ENCODE measurements at regions not wholly inside any gene's neighbourhood (a gene's known extent, or its start where the extent isn't known, plus 50 kb on each side); places are given as distances from the start of the nearest gene placed in this dataset.
"Not testable (repeated sequence)": the region's sequence is repeated elsewhere in the genome, so short reads cannot be mapped to it uniquely, and the experiment has no call there.

DNA sequence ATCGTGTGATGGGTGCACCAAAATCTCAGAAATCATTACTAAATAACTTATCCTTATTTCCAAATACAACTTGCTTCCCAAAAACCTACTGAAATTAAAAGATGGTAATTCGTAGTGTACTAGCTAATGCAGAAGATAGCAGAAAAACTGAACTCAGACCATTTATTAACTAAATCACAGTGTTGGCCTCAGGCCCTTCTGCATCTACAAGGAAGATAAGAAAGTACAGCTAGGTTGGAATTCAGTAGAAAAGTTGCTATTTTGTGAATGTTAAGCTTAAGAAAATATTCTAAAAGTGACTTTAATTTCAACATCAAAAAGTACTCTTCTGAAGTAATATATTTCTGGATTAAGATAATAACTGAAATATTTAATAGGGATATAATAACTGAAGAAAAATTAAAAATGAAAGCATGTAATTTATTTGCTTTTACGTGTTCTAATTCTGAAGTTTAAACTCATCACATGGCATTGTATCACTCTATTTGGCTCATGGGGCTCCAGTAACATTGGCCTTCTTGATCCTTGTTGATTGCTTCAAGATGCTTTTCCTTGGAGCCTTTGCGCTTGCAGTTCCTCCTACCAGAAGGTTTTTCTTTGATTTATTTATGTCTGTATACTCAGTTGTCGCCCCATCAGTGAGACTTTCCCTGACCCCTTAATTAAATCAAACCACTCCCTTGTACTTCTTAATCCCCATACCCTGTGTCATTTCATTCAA, 847.9 kb upstream of the ANO3 start:
- intact Hi-C loops (cut with DNase I): no loop called here
- DNase-seq (ENCODE audit: low spot score): no peak

DNA sequence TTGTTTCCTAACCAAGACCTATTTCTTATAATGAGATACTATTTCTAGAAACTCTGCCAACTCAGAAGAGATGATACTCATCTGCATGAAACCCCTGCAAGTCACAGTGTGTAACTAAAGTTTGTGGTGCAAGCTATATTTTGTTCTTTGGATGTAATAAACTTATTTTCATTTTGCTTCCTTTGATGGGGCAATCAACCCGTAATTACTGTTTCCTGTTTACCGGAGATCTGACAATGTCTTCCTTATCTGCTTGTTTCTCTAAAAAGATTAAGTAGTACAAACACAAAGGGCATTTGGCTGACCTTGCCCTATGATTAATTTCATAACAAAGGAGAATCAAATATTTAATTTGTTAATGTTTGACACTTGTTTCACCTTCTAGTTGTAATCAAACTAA, 846.6 kb upstream of the ANO3 start:
- intact Hi-C loops (cut with DNase I): no loop called here
- DNase-seq (ENCODE audit: low spot score): no peak

DNA sequence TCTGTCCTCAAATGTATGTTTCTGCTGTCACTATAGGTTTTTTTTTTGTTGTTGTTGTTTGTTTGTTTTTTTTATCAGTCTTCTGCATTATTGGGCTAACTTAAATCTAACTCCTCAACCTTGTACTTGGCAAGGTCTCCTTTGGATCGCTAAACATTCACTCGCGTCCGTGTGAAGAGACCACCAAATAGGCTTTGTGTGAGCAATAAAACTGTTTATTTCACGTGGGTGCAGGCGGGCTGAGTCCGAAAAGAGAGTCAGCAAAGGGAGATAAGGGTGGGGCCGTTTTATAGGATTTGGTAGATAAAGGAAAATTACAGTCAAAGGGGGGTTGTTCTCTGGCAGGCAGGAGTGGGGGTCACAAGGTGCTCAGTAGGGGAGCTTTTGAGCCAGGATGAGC, 845.6 kb upstream of the ANO3 start:
- intact Hi-C loops (cut with DNase I); DNase-seq (ENCODE audit: low spot score): not testable (repeated sequence)

DNA sequence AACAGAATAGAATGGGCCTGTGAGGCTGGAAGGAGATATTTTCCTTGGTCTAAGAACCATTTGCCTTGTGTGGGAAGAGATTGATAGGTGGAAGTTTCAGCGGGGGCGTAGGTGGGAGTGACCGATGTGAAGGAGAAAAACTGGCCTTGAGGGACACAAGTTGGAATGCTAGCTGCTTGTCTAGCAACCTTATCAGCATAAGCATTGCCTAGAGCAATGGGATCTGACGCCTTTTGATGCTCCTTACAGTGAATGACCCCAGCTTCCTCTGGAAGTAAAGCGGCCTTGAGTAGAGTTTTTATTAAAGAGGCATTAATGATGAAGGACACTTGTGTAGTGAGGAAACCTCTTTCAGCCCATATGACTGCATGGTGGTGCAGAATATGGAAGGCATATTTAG, 843.8 kb upstream of the ANO3 start:
- DNase-seq (ENCODE audit: low spot score); intact Hi-C loops (cut with DNase I): not testable (repeated sequence)

DNA sequence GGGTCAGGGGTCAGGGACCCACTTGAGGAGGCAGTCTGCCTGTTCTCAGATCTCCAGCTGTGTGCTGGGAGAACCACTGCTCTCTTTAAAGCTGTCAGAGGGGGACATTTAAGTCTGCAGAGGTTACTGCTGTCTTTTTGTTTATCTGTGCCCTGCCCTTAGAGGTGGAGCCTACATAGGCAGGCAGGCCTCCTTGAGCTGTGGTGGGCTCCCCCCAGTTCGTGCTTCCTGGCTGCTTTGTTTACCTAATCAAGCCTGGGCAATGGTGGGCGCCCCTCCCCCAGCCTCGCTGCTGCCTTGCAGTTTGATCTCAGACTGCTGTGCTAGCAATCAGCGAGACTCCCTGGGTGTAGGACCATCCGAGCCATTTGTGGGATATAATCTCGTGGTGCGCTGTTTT, 830.5 kb upstream of the ANO3 start:
- DNase-seq (ENCODE audit: low spot score); intact Hi-C loops (cut with DNase I): not testable (repeated sequence)

DNA sequence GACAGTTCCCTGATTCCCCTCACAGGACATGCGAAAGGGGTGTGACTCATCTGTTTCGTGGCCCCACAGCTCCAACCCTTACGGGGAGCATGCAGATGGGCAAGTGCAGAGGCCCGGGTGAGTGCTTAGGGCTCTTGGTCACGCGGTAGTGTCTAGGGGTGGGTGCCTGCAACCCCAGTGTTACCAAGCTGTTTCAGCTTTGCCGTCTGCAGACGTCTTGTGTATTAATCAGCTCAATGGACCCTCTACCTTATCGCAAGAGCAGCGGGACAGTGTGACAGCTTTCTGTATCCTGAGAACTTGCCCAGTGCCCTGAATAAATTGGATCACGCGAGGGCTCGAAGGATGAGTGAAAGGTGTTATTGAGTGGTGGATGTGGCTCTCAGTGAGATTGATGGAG, 816.4 kb upstream of the ANO3 start:
- no peak for DNase-seq (ENCODE audit: low spot score)
- intact Hi-C loops (cut with DNase I): no loop called here

DNA sequence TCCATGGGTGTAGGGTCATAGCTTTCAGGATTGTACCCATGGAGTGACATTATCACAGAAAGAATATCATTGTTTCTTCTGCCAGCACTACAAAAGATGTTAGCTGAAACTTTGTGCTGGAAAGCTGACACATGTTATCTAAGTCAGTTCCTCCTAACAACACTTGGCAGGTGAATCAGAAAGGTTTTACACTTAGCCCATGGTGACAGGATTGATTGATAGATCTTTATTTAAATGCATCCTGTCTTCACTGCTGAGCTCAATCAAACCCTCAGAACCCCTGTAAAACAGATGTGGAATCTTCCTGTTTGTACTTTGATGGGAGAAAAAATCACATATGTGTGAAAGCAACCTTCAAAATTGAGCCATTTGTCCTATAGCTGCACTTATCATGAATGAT, 811.5 kb upstream of the ANO3 start:
- no peak for DNase-seq (ENCODE audit: low spot score)
- intact Hi-C loops (cut with DNase I): no loop called here

DNA sequence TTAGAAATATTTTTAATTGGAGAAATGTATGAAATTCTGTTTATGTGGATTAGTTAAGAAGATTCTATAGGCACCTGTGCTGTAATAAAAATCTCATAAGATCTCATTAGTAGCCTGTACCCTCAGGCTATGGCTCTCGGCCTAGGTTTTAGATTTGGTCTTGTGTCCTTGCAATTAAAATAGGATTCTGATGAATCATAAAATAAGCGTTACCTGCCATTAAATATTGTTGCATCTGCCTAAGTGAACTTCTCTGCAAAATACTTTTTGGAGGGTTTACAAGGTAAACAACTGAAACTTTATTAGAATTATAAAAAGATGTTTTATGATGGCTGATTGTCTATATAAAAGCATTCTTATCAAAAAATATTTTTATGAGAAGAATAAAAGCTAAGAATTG, 804.1 kb upstream of the ANO3 start:
- DNase-seq (ENCODE audit: low spot score): no peak
- intact Hi-C loops (cut with DNase I): no loop called here

DNA sequence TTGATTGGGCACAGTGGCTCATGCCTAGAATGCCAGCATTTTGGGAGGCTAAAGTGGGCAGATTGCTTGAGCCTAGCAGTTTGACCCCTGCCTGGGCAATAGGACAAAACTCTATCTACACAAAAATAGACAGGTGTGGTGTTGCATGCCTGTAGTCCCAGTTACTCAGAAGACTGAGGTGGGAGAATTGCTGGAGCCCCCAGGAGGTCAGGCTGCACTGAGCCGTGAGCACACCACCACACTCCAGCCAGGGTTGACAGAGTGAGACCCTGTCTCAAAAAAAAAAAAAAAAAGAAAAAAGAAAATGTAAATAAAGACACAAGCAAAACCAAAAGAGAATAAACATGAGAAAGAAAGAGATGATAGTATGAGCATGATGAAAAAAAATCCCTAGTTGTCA, 802.4 kb upstream of the ANO3 start:
- intact Hi-C loops (cut with DNase I): no loop called here
- no peak for DNase-seq (ENCODE audit: low spot score)

DNA sequence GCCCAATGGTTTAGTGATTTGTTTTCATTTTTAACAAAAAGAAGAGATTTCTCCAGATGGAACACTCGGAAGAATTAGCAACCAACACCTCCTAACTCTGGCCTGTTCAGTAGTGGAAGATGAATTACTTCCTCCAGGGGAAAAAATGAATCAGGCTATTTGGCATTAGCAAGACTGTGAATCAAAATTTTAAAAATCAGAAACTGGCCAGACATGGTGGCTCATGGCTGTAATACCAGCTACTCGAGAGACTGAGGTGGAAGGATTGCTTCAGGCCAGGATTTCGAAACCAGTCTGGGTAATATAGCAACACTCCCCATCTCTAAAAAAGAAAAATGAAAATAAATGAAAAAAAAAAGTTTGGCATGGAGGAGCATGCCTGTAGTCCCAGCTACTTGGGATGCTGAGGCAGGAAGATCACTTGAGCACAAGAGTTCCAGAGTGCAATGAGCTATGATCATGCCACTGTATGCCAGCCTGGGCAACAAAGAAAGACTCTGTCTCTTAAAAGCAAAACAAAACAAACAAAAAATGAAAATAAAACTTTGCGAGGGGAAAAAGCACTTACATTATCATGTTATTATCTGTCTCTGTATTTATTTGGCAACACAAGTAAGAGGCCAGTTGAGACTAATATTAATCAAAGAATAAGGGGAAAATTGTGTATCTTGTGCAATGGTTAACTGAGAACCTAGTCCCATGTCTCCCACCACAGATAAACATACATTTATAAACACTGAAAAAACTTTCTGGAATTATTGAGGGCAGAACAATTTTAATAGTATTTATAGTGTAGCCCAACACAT, 796.3 kb upstream of the ANO3 start:
- no peak for DNase-seq (ENCODE audit: low spot score)
- intact Hi-C loops (cut with DNase I): no loop called here

DNA sequence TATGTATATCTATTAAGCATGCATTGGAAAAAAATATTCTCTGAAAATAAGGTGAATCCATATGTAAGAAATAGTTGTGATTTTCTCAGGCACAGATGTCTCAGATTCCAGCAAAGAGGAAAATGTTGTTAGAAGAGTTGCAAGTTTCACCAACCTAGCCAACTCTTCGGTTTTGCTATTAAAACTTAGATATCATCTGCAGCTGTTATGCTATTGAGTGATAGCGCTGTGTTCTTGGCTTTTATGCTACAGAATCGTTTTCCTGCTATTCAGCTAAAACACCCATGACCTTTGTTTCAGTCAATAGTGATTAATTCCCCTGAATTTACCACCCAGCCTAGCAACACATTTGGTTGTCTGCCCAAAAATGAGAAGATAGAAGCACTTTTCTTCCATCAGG, 795.6 kb upstream of the ANO3 start:
- intact Hi-C loops (cut with DNase I): no loop called here
- no peak for DNase-seq (ENCODE audit: low spot score)

DNA sequence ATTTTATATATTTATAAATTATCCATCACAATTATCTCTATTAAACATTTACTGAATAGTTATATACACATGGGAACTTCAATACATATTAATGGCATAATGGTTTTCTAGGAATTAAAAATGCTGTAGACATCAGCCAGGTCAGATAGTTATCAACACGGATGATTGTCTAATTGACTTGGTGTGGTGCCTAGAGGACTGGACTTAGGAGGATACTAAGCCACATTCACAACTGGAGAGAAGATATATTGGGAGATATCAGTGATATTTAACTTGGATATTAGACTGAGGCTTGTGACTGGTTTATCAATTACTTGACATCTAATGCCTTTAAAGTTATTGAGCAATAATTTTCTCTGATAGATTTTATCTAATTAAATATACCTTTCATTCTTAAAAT, 794.5 kb upstream of the ANO3 start:
- intact Hi-C loops (cut with DNase I): no loop called here
- no peak for DNase-seq (ENCODE audit: low spot score)

DNA sequence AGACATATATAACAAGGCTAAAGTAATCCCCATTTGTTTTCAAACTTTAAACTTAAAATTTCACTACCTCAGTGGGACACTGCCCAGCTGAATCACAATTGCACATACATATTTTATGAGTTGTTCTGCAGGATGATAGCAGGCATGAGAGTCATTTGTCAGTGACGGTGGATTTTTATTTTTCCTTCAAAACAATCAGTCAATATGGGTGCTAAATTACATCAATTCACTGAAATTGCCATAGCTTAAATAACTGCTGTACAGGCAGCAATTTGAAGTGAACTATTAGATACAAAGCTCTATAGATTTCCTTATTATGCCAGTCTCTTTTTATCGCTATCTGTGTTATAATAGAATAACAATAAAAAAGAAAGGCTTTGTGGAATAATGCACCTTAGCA, 784.6 kb upstream of the ANO3 start:
- DNase-seq (ENCODE audit: low spot score): no peak
- intact Hi-C loops (cut with DNase I): no loop called here

DNA sequence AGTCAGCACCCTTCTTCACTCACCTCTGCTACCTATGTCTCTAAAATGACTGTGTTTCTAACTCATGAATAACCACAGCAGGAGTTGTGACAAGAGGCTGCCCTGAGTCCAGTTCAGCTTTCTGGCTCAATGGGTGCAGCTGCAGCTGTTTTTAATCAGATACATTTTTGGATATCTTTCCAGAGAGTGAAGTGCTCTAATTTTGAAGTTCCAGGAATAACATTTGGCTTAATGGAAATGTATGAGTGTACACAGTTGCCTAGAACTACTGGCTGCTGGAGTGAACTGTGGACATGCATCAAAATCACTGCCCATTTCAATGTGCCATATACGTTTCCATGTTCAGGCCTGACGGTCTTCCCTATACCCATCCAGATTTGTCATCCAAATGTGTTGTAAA, 769.5 kb upstream of the ANO3 start:
- intact Hi-C loops (cut with DNase I): no loop called here

DNA sequence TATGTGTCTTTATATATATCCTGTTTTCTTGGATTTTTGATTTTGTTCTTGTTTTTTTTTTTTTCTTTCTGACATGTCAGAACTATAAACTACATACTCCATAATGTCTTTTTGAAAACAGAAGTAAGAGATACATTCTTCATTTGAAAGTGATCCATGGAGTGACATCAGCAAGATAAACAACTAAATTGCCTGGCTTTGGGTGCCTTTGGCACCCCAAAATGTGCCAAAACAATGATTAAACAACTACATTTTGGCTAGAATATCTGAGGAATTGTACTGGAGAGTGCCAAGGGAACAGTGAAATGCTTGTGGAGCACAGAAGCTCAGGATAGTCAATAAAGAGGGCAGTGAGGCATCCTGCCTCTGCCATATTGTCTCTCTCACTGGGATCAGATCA, 766.1 kb upstream of the ANO3 start:
- no peak for DNase-seq (ENCODE audit: low spot score)
- intact Hi-C loops (cut with DNase I): no loop called here

More for the DNA sequence above, 769.5 kb upstream of the ANO3 start:
- no peak for DNase-seq (ENCODE audit: low spot score)

DNA sequence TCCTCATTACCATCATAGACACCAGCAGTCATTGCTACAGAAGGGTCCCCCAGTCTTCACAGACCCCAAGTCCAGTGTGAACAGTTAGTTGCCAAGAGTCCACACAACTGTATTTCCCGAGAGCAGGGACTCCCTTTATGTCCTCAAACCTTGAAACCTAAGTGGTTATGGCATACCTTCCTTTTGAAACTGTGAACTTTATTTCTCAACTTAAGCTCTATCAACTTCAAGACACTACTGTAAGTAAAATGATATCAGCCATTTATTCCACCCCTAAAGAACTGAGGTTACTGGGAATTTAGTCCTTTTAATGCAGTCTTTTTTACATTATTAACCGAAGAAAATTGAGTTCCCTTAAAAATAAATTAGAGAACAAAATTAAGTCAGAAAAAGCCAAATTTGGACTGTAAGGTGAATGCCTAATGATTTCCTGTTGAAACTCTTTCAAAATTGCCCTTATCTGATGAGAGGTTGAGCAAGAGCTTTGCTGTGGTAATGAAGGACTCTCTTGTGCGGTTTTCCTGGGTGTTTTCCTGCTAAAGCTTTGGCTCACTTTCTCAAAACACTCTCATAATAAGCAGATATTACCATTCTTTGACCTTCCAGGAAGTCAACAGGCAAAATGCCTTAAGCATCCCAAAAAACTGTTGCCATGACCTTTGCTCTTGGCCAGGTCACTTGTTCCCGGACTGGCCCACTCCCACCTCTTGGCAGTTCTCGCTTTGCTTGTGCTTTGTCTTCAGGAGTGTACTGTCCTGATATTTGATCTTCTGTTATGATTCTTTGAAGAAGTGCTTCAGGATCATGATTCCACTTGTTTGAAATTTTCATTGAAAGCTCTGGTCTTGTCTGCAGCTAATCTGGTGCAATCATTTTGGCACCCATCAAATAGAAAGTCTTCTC, 765.4 kb upstream of the ANO3 start:
- intact Hi-C loops (cut with DNase I): no loop called here
- no peak for DNase-seq (ENCODE audit: low spot score)

DNA sequence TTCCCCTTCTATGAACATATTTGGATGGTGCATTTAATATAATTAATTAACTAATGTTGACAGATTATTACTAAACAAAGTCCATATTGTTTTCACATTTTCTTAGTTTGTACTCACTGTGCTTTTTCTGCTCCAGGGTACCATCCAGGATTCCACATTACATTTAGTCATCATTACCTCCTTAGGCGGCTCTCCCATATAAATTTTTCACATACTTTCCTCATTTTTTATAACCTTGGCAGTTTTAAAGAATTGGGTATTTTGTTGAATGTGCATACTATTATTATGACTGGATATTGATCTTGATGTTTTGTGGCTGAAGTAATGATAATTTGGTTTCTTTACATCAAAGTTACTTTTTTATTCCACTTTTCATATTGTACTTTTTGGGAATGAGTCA, 755.6 kb upstream of the ANO3 start:
- no peak for DNase-seq (ENCODE audit: low spot score)
- intact Hi-C loops (cut with DNase I): no loop called here

DNA sequence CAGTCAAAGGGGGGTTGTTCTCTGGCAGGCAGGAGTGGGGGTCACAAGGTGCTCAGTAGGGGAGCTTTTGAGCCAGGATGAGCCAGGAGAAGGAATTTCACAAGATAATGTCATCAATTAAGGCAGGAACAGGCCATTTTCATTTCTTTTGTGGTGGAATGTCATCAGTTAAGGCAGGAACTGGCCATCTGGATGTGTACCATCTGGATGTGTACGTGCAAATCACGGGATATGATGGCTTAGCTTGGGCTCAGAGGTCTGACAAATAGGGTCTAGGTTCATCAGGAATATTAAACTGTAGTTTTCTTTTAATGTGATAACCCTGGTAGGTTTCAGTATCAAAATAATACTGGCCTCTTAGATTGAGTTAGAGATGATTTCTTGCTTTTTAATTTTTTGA, 752.4 kb upstream of the ANO3 start:
- intact Hi-C loops (cut with DNase I); DNase-seq (ENCODE audit: low spot score): not testable (repeated sequence)

DNA sequence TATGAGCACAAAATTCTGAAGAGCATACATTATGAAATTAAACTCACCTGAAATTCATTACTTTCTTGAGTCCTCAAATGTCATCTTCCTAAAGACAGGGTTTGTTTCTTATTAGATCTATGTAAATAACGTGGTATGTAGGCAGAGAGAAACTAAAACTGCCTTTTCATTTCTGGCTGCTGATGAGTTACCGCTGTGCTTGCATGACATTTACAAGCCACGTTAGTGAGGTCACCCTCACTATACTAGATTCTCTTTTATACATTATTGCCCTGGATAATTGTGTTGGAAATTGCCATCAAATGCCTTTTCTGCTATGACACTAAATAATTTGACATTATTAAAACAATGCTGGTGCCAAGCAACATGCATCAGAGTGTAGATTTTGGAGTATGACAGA, 748.3 kb upstream of the ANO3 start:
- intact Hi-C loops (cut with DNase I): no loop called here
- no peak for DNase-seq (ENCODE audit: low spot score)

DNA sequence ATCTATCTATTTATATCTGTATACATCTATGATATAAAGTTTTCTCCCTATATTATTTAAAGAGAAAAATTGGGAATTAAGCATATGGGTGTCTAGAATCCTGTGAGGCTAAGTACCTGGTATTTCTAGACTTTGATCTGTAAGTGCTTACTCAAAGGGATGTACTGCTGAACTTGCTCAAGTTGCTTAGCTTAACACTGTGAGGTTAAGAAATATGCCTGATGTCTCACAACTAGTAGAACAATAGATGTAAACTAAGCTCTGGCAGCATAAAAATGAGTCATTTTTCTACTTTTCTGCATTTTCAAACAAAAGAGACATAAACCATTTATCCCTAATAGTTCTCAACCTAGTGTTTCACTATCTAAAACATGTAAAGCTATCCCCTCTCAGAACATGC, 744.4 kb upstream of the ANO3 start:
- no peak for DNase-seq (ENCODE audit: low spot score)
- intact Hi-C loops (cut with DNase I): no loop called here

Data from cardiac septum (tissue), 1 donor.